ENCODE measurements at regions not wholly inside any gene's neighbourhood (a gene's known extent, or its start where the extent isn't known, plus 50 kb on each side); places are given as distances from the start of the nearest gene placed in this dataset.

DNA sequence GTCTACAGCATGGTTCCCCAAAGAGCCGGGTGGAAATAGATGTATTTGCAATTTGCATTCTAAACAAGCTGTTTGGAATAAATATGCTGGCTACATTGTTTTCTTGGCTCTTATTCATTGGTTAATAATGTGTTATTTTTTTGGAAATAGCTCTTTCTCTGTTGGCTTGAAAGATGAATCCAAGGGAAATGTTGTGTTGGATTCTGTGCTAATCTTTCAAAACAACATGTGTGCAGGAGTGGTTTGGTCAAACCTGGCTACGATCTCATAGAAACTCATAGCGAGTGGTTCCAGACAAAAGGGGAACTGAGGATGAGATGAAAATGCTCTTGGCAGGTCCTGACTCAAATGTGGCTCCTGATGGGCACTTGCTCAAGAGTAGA lies 63.7 kb upstream of the CXCL14 start:
- in situ Hi-C loops (cut with HindIII; ENCODE audit: low sequenced_read_pairs), result no loop called here

DNA sequence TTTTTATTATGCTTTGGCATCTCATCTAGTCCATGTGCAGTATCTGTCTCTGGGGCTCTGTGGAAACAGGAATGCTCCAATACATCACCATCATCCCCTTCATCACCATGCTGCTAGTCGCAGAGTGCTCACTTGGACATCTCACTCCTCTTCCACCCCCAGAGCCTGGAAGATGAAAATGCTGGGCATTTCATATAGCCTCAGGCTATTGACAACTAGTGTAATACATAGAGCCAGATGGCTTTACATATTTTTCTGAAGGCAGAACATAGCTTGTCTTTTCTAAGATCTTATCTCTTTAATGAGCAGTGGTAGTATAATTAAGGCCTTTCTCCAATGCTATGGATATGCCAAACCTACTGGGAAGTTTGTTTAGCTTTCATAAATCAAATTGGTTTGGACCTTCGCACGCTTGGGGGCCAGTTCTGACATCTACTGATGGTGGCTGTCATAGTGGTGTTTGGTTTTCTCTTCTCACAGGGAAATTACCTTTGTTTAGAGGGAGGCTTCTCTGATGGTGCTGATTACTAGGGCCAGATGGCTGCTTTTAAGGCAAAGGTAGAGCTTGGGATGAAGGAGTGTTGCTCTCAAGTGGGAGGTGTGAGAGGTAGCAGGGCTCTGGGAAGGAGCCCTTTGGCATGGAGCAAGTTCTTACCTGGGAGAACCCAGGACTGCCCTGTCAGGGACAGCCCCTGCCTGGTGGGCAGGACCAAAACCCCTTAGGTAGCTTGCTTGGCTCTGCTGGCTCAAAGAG lies 63.1 kb upstream of the CXCL14 start:
- in situ Hi-C loops (cut with HindIII; ENCODE audit: low sequenced_read_pairs), result no loop called here

DNA sequence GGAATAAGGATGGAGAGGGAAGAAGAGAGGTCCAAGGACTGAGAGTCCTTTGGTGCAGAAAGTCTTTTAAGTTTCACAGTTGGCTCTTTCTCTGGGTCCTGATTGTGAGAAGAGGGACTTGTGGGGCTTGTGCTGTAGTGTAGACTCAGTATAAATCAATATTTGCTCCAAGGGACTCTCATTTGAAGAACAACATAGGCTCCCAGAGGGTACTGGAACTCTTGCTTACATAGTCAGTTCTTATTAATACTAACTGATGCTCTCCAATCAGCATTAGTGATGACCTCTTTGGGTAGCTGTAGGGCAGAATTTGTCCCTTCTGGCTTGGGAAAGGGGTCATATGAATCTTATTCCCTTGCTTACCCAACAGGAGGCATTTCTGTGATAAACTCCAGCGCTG lies 62.5 kb upstream of the CXCL14 start:
- in situ Hi-C loops (cut with HindIII; ENCODE audit: low sequenced_read_pairs), result no loop called here

- in situ Hi-C loops (cut with HindIII; ENCODE audit: low sequenced_read_pairs), result no loop called here
Observed at GRCh38 chr5:135635451-135635850, 56.7 kb upstream of the CXCL14 start.

- in situ Hi-C loops (cut with HindIII; ENCODE audit: low sequenced_read_pairs), result no loop called here
Observed at GRCh38 chr5:135632798-135633197, 54.0 kb upstream of the CXCL14 start.

DNA sequence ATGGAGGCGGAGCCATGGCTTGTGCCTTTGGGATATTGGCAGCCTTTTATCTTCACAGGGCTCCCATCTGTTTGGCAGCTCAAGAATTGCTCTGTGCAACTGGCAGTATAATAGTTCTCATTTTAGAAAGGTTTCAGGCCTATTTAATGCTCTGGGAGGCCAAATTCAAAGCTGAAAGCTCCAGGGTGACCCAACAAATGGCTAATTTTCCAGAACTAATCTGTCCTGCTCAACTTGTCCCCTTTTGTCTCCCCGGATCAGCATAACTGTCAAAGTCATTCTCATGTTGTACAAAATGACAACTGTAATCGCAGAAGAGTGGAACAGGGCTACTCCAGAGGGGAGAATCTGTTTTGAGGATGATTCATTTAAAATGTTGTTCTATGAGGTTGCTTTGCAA lies 52.6 kb upstream of the CXCL14 start:
- in situ Hi-C loops (cut with HindIII; ENCODE audit: low sequenced_read_pairs), result no loop called here

- in situ Hi-C loops (cut with HindIII; ENCODE audit: low sequenced_read_pairs), result no loop called here
Observed at GRCh38 chr5:135629666-135630065, 50.9 kb upstream of the CXCL14 start.

GRCh38 chr5:135628771-135629563 lies 50.2 kb upstream of the CXCL14 start:
- in situ Hi-C loops (cut with HindIII; ENCODE audit: low sequenced_read_pairs), result no loop called here

Data from DLD1 (cell line).